ENCODE measurements at regions not wholly inside any gene's neighbourhood (a gene's known extent, or its start where the extent isn't known, plus 50 kb on each side); places are given as distances from the start of the nearest gene placed in this dataset.

- TF ChIP-seq CTCF (IDR thresholded peaks at IDR 0.05; ENCODE audit: insufficient read depth, low read length, poor library complexity, severe bottlenecking): no peak
- H3K27me3 ChIP-seq (replicated peaks; ENCODE audit: control insufficient read depth, insufficient read depth, low read length): no peaks in the 10 kb centered on the region
- no peak overlapping the region for H3K4me3 ChIP-seq (replicated peaks; ENCODE audit: low read depth, low read length)
- no peak for DNase-seq (ENCODE audit: extremely low read depth, insufficient read length)
- H3K36me3 ChIP-seq (ENCODE audit: control insufficient read depth, insufficient read depth, low read length): no peaks in the 10 kb centered on the region
These were observed 298.1 kb downstream of the ZEB1 start for GRCh38 chr10:31617133-31617532.

GRCh38 chr10:31615129-31615528, 296.1 kb downstream of the ZEB1 start:
- TF ChIP-seq CTCF (IDR thresholded peaks at IDR 0.05; ENCODE audit: insufficient read depth, low read length, poor library complexity, severe bottlenecking): no peak
- no peak for DNase-seq (ENCODE audit: extremely low read depth, insufficient read length)
- Histone ChIP-seq H3K4me3 (replicated peaks; ENCODE audit: low read depth, low read length) (no peak overlapping the region), H3K36me3 (ENCODE audit: control insufficient read depth, insufficient read depth, low read length) (no peaks in the 10 kb centered on the region), H3K27me3 (replicated peaks; ENCODE audit: control insufficient read depth, insufficient read depth, low read length) (no peaks in the 10 kb centered on the region)

GRCh38 chr10:31614611-31615010, 295.6 kb downstream of the ZEB1 start:
- Histone ChIP-seq H3K36me3 (ENCODE audit: control insufficient read depth, insufficient read depth, low read length) (no peaks in the 10 kb centered on the region), H3K4me3 (replicated peaks; ENCODE audit: low read depth, low read length) (no peak overlapping the region), H3K27me3 (replicated peaks; ENCODE audit: control insufficient read depth, insufficient read depth, low read length) (no peaks in the 10 kb centered on the region)
- DNase-seq (ENCODE audit: extremely low read depth, insufficient read length): no peak
- TF ChIP-seq CTCF (IDR thresholded peaks at IDR 0.05; ENCODE audit: insufficient read depth, low read length, poor library complexity, severe bottlenecking): no peak

DNA sequence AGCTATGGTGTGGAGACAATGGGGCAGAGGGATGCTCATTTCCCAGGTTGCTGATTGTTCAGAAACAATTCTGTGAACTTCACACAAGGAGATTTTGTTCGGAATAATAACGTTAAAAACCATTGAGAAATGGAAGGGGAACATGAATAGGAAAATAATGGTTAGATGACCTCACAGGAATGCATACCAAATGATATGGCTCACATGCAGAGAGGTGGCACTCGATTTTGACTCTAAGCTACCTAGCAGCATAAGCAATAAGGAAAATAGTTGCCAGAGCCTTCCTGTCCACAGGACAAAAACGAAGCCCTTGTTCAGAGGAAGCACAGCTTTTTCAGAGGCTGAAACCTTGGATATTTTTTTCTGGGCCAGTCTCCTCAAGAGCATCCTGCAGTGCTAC, 293.1 kb downstream of the ZEB1 start:
- TF ChIP-seq CTCF (IDR thresholded peaks at IDR 0.05; ENCODE audit: insufficient read depth, low read length, poor library complexity, severe bottlenecking): no peak
- Histone ChIP-seq H3K27me3 (replicated peaks; ENCODE audit: control insufficient read depth, insufficient read depth, low read length) (no peaks in the 10 kb centered on the region), H3K36me3 (ENCODE audit: control insufficient read depth, insufficient read depth, low read length) (no peaks in the 10 kb centered on the region), H3K4me3 (replicated peaks; ENCODE audit: low read depth, low read length) (no peak overlapping the region)
- no peak for DNase-seq (ENCODE audit: extremely low read depth, insufficient read length)

DNA sequence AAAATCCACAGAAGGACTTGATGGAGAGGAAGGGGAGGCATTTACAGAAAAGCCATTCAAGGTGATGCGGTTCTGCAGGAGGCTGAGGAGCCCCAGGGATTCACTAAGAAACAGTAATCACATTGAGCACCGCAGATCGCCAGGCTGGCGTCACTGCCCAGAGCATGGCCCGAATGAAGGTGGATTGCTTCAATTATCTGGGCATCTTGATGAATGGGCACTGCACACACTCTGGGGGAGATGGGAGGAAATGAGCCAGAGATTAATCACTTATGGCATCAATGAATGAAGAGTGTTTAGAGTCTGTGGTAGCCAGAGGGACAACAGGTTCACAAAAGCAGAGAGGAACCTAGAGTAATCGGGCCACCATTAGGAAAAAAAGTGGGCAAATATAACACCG, 292.1 kb downstream of the ZEB1 start:
- Histone ChIP-seq H3K4me3 (replicated peaks; ENCODE audit: low read depth, low read length) (no peak overlapping the region), H3K36me3 (ENCODE audit: control insufficient read depth, insufficient read depth, low read length) (no peaks in the 10 kb centered on the region), H3K27me3 (replicated peaks; ENCODE audit: control insufficient read depth, insufficient read depth, low read length) (no peaks in the 10 kb centered on the region)
- no peak for DNase-seq (ENCODE audit: extremely low read depth, insufficient read length)
- no peak for TF ChIP-seq CTCF (IDR thresholded peaks at IDR 0.05; ENCODE audit: insufficient read depth, low read length, poor library complexity, severe bottlenecking)

DNA sequence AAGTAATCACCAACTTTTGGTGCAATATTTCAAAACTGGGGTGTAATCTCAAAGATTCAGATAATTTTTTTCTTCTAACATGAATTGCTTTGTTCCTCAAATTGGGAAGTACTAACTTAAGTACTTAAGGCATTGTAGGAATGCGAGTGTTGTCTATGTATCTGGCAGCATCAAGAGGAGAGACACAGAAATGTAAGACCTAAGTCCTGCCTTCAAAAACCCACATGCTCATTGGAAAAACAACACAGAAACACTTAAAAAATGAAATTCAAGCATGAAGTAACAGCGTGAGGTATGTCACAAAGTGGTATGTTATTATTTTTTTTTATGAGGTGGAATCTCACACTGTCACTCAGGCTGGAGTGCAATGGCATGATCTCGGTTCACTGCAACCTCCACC, 288.5 kb downstream of the ZEB1 start:
- no peak for DNase-seq (ENCODE audit: extremely low read depth, insufficient read length)
- H3K27me3 ChIP-seq (replicated peaks; ENCODE audit: control insufficient read depth, insufficient read depth, low read length): no peaks in the 10 kb centered on the region
- no peak overlapping the region for H3K4me3 ChIP-seq (replicated peaks; ENCODE audit: low read depth, low read length)
- no peaks in the 10 kb centered on the region for H3K36me3 ChIP-seq (ENCODE audit: control insufficient read depth, insufficient read depth, low read length)
- no peak for TF ChIP-seq CTCF (IDR thresholded peaks at IDR 0.05; ENCODE audit: insufficient read depth, low read length, poor library complexity, severe bottlenecking)

Measured in GM06990 (cell line).